Neural crest cell (in vitro differentiated cells): ENCODE measurements at regions not wholly inside any gene's neighbourhood (a gene's known extent, or its start where the extent isn't known, plus 50 kb on each side); places are given as distances from the start of the nearest gene placed in this dataset.

Experiments
- DNase-seq: peaks from one replicate; pipeline ENCODE4 v3.0.0; 2021; ENCODE audit warnings: low read depth, mixed read lengths, low spot score
- H3K27ac Mint-ChIP-seq: one replicate; pipeline ENCODE4 v1.8.0; 2021; ENCODE audit warnings: mild to moderate bottlenecking, mixed read lengths; ENCODE audit not compliant: unreplicated experiment
- H3K27me3 Mint-ChIP-seq: 2 replicates; pipeline ENCODE4 v1.8.0; 2021; ENCODE audit warnings: low read depth, mild to moderate bottlenecking, mixed read lengths
- H3K36me3 Mint-ChIP-seq: 2 replicates; pipeline ENCODE4 v1.8.0; 2021; ENCODE audit warnings: low read depth, mild to moderate bottlenecking, mixed read lengths
- H3K4me1 Mint-ChIP-seq: 2 replicates; pipeline ENCODE4 v1.8.0; 2021; ENCODE audit warnings: mixed read lengths
- H3K4me3 Mint-ChIP-seq: one replicate; pipeline ENCODE4 v1.8.0; 2021; ENCODE audit warnings: mild to moderate bottlenecking, mixed read lengths
- H3K9me3 Mint-ChIP-seq: 2 replicates; pipeline ENCODE4 v1.8.0; 2021; ENCODE audit warnings: mixed read lengths
- TF ChIP-seq, protein P1 (sequence below): fragments of 200-600 bp; sonication (generic); conservative IDR thresholded peaks from 2 replicates; pipeline ENCODE4 v1.5.0; 2021; ENCODE audit warnings: antibody characterized with exemption, mild to moderate bottlenecking

DNA sequence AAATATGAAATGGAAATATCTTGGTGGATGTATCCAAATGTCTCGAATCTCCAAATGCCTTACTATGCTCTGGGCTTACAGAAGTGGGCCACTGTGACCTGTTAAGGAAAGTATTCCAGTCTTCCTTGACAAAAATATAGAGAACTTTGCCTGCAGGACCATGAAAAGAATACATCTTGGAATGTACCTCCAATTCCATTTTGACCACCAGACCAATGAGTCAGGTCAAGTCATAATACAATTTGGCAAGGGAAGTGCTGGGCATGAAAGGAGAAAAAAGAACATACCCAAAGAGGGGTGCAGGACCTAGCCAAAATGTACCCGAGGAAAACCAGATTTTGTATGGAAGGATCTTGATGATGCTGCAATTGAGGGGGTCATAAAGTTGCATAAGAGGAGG, 1153.7 kb upstream of the GOT2 start:
- Mint-ChIP-seq H3K4me1 (no peaks in the 10 kb centered on the region), H3K27ac (no peak overlapping the region), H3K27me3 (no peaks in the 10 kb centered on the region), H3K9me3 (peaks cover 12% of the 10 kb centered on the region), H3K4me3 (no peak overlapping the region), H3K36me3 (peaks cover 2% of the 10 kb centered on the region)
- DNase-seq, result no peak
- TF ChIP-seq, protein P1, sequence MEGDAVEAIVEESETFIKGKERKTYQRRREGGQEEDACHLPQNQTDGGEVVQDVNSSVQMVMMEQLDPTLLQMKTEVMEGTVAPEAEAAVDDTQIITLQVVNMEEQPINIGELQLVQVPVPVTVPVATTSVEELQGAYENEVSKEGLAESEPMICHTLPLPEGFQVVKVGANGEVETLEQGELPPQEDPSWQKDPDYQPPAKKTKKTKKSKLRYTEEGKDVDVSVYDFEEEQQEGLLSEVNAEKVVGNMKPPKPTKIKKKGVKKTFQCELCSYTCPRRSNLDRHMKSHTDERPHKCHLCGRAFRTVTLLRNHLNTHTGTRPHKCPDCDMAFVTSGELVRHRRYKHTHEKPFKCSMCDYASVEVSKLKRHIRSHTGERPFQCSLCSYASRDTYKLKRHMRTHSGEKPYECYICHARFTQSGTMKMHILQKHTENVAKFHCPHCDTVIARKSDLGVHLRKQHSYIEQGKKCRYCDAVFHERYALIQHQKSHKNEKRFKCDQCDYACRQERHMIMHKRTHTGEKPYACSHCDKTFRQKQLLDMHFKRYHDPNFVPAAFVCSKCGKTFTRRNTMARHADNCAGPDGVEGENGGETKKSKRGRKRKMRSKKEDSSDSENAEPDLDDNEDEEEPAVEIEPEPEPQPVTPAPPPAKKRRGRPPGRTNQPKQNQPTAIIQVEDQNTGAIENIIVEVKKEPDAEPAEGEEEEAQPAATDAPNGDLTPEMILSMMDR, result no peak

DNA sequence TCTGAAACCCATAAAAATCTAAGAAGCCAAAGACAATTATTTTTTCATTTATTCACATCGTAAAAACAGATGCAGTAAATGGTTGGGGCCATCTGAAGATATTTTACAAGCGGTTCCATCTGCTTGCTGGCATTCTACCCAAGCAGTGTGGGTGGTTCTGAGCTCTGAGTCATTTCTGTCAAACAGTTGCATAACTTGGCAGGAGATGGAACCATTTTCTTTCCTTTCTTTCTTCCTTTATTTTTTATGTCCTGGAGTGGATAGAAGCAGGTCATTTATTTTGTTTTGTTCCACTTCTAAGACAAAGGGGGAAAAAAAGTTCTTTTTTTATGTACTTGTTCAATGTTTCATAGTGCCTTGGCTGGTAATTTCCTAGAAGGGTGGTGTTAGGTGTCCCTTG, 1151.9 kb upstream of the GOT2 start:
- no peak for DNase-seq
- H3K27me3 Mint-ChIP-seq, result no peaks in the 10 kb centered on the region
- H3K9me3 Mint-ChIP-seq, result peaks cover 9% of the 10 kb centered on the region
- no peak overlapping the region for H3K4me3 Mint-ChIP-seq
- H3K4me1 Mint-ChIP-seq, result no peaks in the 10 kb centered on the region
- H3K27ac Mint-ChIP-seq, result no peak overlapping the region
- H3K36me3 Mint-ChIP-seq, result peaks cover 2% of the 10 kb centered on the region
- TF ChIP-seq, protein P1, result no peak

DNA sequence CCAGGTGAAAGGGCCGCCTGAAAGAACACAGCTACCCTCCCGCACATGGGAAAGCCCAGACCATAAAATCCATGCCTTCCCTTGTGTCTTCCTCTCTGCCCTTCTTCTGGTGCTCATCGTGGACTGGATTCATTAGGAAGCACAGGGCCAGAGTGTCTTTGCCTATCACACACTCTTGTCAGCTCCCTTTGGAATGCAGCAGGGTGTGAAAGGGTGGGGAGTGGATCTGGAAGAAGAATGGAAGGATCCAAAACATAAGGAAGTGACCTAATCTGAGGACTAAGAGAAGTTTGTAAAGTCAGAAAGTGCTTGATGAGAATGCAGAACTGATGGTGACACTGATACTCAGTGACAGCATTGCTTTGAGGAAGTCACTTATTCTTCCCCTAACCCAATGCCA, 1147.3 kb upstream of the GOT2 start:
- Mint-ChIP-seq H3K36me3 (no peaks in the 10 kb centered on the region), H3K4me1 (no peaks in the 10 kb centered on the region), H3K4me3 (no peak overlapping the region), H3K27me3 (no peaks in the 10 kb centered on the region), H3K9me3 (no peaks in the 10 kb centered on the region), H3K27ac (no peak overlapping the region)
- DNase-seq, result no peak
- TF ChIP-seq, protein P1, result no peak

DNA sequence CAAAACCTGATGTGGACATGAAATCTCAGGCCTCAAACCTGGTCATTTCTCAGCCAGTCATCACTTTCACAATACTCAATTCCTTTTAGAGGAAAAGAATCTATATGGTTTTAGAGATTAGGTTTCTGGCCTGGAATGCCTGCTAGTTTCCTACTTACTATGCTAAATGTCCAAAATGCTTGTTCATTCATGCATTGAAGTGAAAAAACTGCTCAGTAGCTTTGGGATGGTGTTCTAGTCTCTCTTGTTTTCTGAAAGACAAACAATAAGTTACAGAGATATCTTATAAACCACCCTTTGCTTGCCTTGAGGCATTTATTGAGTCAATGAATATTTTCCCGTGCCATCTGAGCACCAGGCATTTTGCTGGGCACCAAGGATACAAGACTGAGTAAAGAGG, 1146.5 kb upstream of the GOT2 start:
- Mint-ChIP-seq H3K4me1 (no peaks in the 10 kb centered on the region), H3K9me3 (no peaks in the 10 kb centered on the region), H3K27me3 (no peaks in the 10 kb centered on the region), H3K36me3 (no peaks in the 10 kb centered on the region), H3K4me3 (no peak overlapping the region), H3K27ac (no peak overlapping the region)
- TF ChIP-seq, protein P1, result no peak
- DNase-seq, result no peak

DNA sequence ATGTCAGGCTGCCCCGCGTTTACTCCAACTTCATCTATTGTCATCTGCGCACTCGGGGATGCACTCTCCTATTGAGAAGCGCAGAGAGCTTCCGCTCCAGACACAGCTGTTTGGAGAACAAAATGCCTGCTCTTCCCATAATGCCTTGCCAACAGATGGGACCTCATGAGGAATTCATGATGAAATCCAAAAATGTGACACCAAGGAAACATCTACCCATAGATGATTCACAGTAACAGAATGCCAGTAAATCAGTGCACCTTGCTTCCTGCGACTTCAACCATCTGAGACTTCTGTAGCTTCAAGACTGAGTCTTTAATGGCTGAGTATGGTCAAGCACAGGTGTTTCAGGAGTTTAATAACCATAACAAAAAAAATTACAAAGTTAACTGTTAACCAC, 1144.9 kb upstream of the GOT2 start:
- DNase-seq, result no peak
- Mint-ChIP-seq H3K36me3 (no peaks in the 10 kb centered on the region), H3K4me3 (no peak overlapping the region), H3K27ac (no peak overlapping the region), H3K4me1 (no peaks in the 10 kb centered on the region), H3K9me3 (no peaks in the 10 kb centered on the region), H3K27me3 (no peaks in the 10 kb centered on the region)
- TF ChIP-seq, protein P1, result no peak

DNA sequence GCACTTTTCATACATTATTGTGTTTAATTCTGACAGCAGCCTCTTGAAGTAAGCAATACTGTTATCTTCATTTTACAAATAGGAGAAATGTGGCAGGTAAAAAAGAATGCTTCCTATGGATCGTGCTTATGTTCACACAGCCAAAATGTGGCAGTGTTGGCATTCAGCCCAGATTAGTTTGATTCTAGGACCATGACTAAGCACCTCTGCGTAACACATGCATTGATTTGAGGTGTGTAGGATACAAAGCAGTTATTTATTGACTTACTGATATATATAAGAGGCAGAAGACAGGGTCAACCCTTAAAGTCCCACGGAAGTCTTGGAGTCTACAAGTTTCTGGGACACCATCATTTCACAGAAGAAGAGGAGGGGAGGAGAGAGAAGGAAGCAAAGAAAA, 1144.4 kb upstream of the GOT2 start:
- no peaks in the 10 kb centered on the region for H3K9me3 Mint-ChIP-seq
- TF ChIP-seq, protein P1, result no peak
- H3K36me3 Mint-ChIP-seq, result no peaks in the 10 kb centered on the region
- no peak for DNase-seq
- no peak overlapping the region for H3K27ac Mint-ChIP-seq
- no peaks in the 10 kb centered on the region for H3K27me3 Mint-ChIP-seq
- H3K4me1 Mint-ChIP-seq, result no peaks in the 10 kb centered on the region
- H3K4me3 Mint-ChIP-seq, result no peak overlapping the region
